GM12878 (cell line): ENCODE measurements at regions not wholly inside any gene's neighbourhood (a gene's known extent, or its start where the extent isn't known, plus 50 kb on each side); places are given as distances from the start of the nearest gene placed in this dataset.

Experiments used
- ATAC-seq: fragments of 200-7000 bp; cut with Tn5 transposase; 3 replicates; pipeline ENCODE4 v1.9.1; 2020; ENCODE audit warnings: mild to moderate bottlenecking, moderate library complexity
- BruUV-seq: library from RNA; stranded (reverse); fragments of 400-500 nt; replicated peaks from 2 replicates; lab custom pipeline; 2021; lab: Mats Ljungman, UMichigan
- CTCF ChIA-PET: fragments of 300-600 bp; sonication (Branson Sonifier 250); formaldehyde crosslinking; extraction: SDS; loops from one replicate; lab custom pipeline; 2021; ENCODE audit warnings: inconsistent platforms; lab: Yijun Ruan, JAX
- POLR2A ChIA-PET: fragments of 350-600 bp; formaldehyde crosslinking; extraction: SDS; loops from one replicate; lab custom pipeline; 2021; ENCODE audit warnings: inconsistent platforms; lab: Charles Lee
- RAD21 ChIA-PET: fragments of 300-600 bp; sonication (Branson Sonifier 250); formaldehyde crosslinking; loops from one replicate; lab custom pipeline; 2023; ENCODE audit warnings: antibody characterized with exemption; ENCODE audit not compliant: unreplicated experiment; lab: Charles Lee
- SMC1A ChIA-PET: fragments of 300-600 bp; sonication (Branson Sonifier 250); formaldehyde crosslinking; loops from one replicate; lab custom pipeline; 2023; ENCODE audit not compliant: unreplicated experiment, uncharacterized antibody; lab: Charles Lee
- DNase-seq: peaks from one replicate; pipeline ENCODE4 v3.0.0-alpha.2; 2011; ENCODE audit warnings: low read depth, low spot score
- FAIRE-seq: peaks from 3 replicates; lab custom pipeline; 2011; peaks lifted over from hg19 to GRCh38; lab: Jason Lieb, UNC
- H2AFZ ChIP-seq: 2 replicates; pipeline ENCODE4 v1.6.0; 2011; ENCODE audit warnings: low read depth, low read length, control low read depth; ENCODE audit not compliant: control insufficient read depth
- H3K27ac ChIP-seq: 2 replicates; pipeline ENCODE4 v1.5.1; 2011; ENCODE audit warnings: control low read depth; ENCODE audit not compliant: control insufficient read depth, insufficient read depth
- H3K27me3 ChIP-seq, 2 experiments: replicated peaks in 1 of 2; 2 replicates each; pipeline versions ENCODE4 v1.6.0 to v1.6.1; 2011; ENCODE audit warnings: low read length in 1 of 2; ENCODE audit not compliant: control insufficient read depth in 2 of 2, insufficient read depth in 2 of 2
- H3K36me3 ChIP-seq, 2 experiments: 2 replicates each; pipeline ENCODE4 v1.5.1; 2011; ENCODE audit warnings: low read length in 1 of 2; ENCODE audit not compliant: control insufficient read depth in 2 of 2, insufficient read depth in 2 of 2
- H3K4me1 ChIP-seq: 2 replicates; pipeline ENCODE4 v1.6.1; 2011; ENCODE audit warnings: mild to moderate bottlenecking, low read length, moderate library complexity, mixed read lengths; ENCODE audit not compliant: control insufficient read depth, insufficient read depth
- H3K4me2 ChIP-seq: 2 replicates; pipeline ENCODE4 v1.6.0; 2011; ENCODE audit warnings: control low read depth; ENCODE audit not compliant: control insufficient read depth, insufficient read depth
- H3K4me3 ChIP-seq: fragments of 200-600 bp; sonication (generic); 2 replicates; pipeline ENCODE4 v1.5.1; 2016
- H3K79me2 ChIP-seq: 2 replicates; pipeline ENCODE4 v1.6.0; 2011; ENCODE audit warnings: low read length; ENCODE audit not compliant: control insufficient read depth, insufficient read depth
- H3K9ac ChIP-seq: 2 replicates; pipeline ENCODE4 v1.8.0; 2011; ENCODE audit warnings: low read length, control low read depth, mixed read lengths; ENCODE audit not compliant: control insufficient read depth, insufficient read depth
- H3K9me3 ChIP-seq: replicated peaks from 3 replicates; pipeline ENCODE4 v1.5.1; 2011; ENCODE audit warnings: mild to moderate bottlenecking, low read length; ENCODE audit not compliant: control insufficient read depth, insufficient read depth
- H4K20me1 ChIP-seq: 2 replicates; pipeline ENCODE4 v1.6.0; 2011; ENCODE audit not compliant: control insufficient read depth, insufficient read depth
- ATF2 ChIP-seq: IDR thresholded peaks from 2 replicates; pipeline ENCODE4 v1.6.1; 2012; ENCODE audit warnings: low read length, inconsistent platforms
- CHD2 ChIP-seq: IDR thresholded peaks from 2 replicates; pipeline ENCODE4 v1.6.1; 2011; ENCODE audit warnings: low read depth, low read length, improper control_type of control experiment, borderline replicate concordance
- KLF5 ChIP-seq: fragments of 450-650 bp; IDR thresholded peaks from 2 replicates; pipeline ENCODE4 v1.6.1; 2014; ENCODE audit warnings: mild to moderate bottlenecking; ENCODE audit not compliant: partially characterized antibody
- PKNOX1 ChIP-seq: fragments of 450-650 bp; IDR thresholded peaks from 2 replicates; pipeline ENCODE4 v1.6.1; 2016; ENCODE audit warnings: mild to moderate bottlenecking
- POLR2A ChIP-seq: IDR thresholded peaks from 2 replicates; pipeline ENCODE4 v1.6.1; 2011; ENCODE audit warnings: low read depth, mild to moderate bottlenecking, low read length
- POLR2AphosphoS2 ChIP-seq: IDR thresholded peaks from 2 replicates; pipeline ENCODE4 v1.6.1; 2011; ENCODE audit warnings: low read depth, mild to moderate bottlenecking, low read length, improper control_type of control experiment, moderate library complexity
- RELA ChIP-seq: fragments of 450-650 bp; IDR thresholded peaks from 2 replicates; pipeline ENCODE4 v1.8.0; 2014; ENCODE audit warnings: borderline replicate concordance; ENCODE audit not compliant: partially characterized antibody
- SIN3A ChIP-seq: IDR thresholded peaks from 2 replicates; pipeline ENCODE4 v1.6.1; 2012; ENCODE audit warnings: low read depth, low read length, improper control_type of control experiment
- SIX5 ChIP-seq: IDR thresholded peaks from 2 replicates; pipeline ENCODE4 v1.6.1; 2011; ENCODE audit warnings: mild to moderate bottlenecking, low read depth, low read length, moderate library complexity; ENCODE audit not compliant: severe bottlenecking
- SUPT20H ChIP-seq: IDR thresholded peaks from 2 replicates; pipeline ENCODE4 v1.6.1; 2011; ENCODE audit warnings: low read depth, mild to moderate bottlenecking, low read length, moderate library complexity, borderline replicate concordance; ENCODE audit not compliant: control insufficient read depth
- YY1 ChIP-seq: IDR thresholded peaks from 2 replicates; pipeline ENCODE4 v1.6.1; 2011; ENCODE audit warnings: low read depth, mild to moderate bottlenecking, low read length
- ZNF207 ChIP-seq: fragments of 450-650 bp; IDR thresholded peaks from 2 replicates; pipeline ENCODE4 v1.6.1; 2014; ENCODE audit warnings: antibody characterized with exemption, mild to moderate bottlenecking, borderline replicate concordance
- ZNF274 ChIP-seq: IDR thresholded peaks from one replicate; pipeline ENCODE4 v1.8.0; 2011; ENCODE audit not compliant: insufficient read length, insufficient read depth
- WGBS: methylation state at CpG from one replicate; pipeline ENCODE4 v1.1.6; 2016; ENCODE audit warnings: low lambda C conversion rate; ENCODE audit not compliant: insufficient replicate concordance, insufficient coverage; ENCODE audit errors: missing lambda C conversion rate; 5-methylcytosine and 5-hydroxymethylcytosine counted together
- in situ Hi-C: fragments of 300-500 bp; cut with MboI; formaldehyde crosslinking; loops from 9 replicates; pipeline ENCODE4 v1.14.3; 2018; ENCODE audit warnings: mixed read lengths
- intact Hi-C: fragments of 100-400 bp; cut with micrococcal nuclease; formaldehyde crosslinking; loops from one replicate; pipeline ENCODE4 v1.14.2; 2022; ENCODE audit not compliant: unreplicated experiment
- TF ChIP-seq, protein P1 (sequence below): fragments of 450-650 bp; formaldehyde crosslinking; IDR thresholded peaks from 2 replicates; pipeline ENCODE4 v1.4.0; 2022; ENCODE audit warnings: mild to moderate bottlenecking, moderate library complexity

DNA sequence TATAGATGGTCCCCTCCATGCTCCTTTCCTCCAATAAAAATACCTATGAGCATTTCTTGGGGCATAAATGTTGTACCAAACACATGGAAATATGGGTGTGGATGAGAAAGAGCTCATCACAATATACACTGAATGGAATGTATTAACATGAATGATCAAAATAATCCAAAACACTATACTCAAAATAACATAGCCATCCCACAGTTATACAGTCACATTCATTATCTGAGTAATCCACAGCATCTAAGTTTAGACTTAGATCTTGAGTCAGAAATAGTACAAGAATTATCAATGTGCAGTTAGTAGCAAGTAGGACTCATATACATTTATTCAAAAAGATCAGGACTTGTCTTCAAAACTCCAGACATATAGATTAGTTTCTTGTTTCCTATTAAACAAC lies 175.2 kb upstream of the NREP start:
- RAD21 ChIA-PET = no interaction called here
- no peaks in the 10 kb centered on the region for H3K36me3 ChIP-seq
- no peak overlapping the region for H2AFZ ChIP-seq
- TF ChIP-seq KLF5 (no peak), PKNOX1 (no peak)
- TF ChIP-seq, all 136 proteins: peak for 0
- ChIA-PET SMC1A (interaction anchor here (1.2 kb wide), 1 partner anchor 9 kb away, joined by 4 read pairs; no protein-coding TSS in a partner anchor), POLR2A (no interaction called here), CTCF (no interaction called here)
- ATAC-seq (no peak), FAIRE-seq (no peak), DNase-seq (no peak)
- no peaks in the 10 kb centered on the region; the same call in 2 of the 3 replicates for H3K9me3 ChIP-seq
- H3K79me2 ChIP-seq = no peaks in the 10 kb centered on the region
- no TSS peak for BruUV-seq
- H3K9ac ChIP-seq = no peak overlapping the region
- no peaks in the 10 kb centered on the region for H3K4me1 ChIP-seq
- H3K4me3 ChIP-seq = no peak overlapping the region
- intact Hi-C loops (no loop called here), in situ Hi-C loops (no loop called here)
- H3K27me3 ChIP-seq = no peaks in the 10 kb centered on the region
- H4K20me1 ChIP-seq = no peaks in the 10 kb centered on the region
- H3K27ac ChIP-seq = no peak overlapping the region
- H3K4me2 ChIP-seq = no peak overlapping the region

GRCh38 chr5:111931655-111932054 lies 174.7 kb upstream of the NREP start:
- no peak for ATAC-seq
- Histone ChIP-seq H3K27me3 (no peaks in the 10 kb centered on the region), H3K4me1 (no peaks in the 10 kb centered on the region), H3K4me2 (no peak overlapping the region), H3K9ac (no peak overlapping the region), H3K4me3 (no peak overlapping the region)
- BruUV-seq = no TSS peak
- RAD21 ChIA-PET = no interaction called here
- WGBS = 81% methylated on average over 2 of the region's 2 CpGs
- TF ChIP-seq POLR2AphosphoS2 = no peak
- no peak for TF ChIP-seq RELA
- TF ChIP-seq CHD2 = no peak
- no peak for TF ChIP-seq ATF2
- no peak for TF ChIP-seq SIX5
- TF ChIP-seq ZNF274 = no peak
- no peak for TF ChIP-seq ZNF207
- TF ChIP-seq SUPT20H = no peak
- no peak for TF ChIP-seq POLR2A
- TF ChIP-seq YY1 = no peak
- no peak for TF ChIP-seq SIN3A
- TF ChIP-seq, protein P1, sequence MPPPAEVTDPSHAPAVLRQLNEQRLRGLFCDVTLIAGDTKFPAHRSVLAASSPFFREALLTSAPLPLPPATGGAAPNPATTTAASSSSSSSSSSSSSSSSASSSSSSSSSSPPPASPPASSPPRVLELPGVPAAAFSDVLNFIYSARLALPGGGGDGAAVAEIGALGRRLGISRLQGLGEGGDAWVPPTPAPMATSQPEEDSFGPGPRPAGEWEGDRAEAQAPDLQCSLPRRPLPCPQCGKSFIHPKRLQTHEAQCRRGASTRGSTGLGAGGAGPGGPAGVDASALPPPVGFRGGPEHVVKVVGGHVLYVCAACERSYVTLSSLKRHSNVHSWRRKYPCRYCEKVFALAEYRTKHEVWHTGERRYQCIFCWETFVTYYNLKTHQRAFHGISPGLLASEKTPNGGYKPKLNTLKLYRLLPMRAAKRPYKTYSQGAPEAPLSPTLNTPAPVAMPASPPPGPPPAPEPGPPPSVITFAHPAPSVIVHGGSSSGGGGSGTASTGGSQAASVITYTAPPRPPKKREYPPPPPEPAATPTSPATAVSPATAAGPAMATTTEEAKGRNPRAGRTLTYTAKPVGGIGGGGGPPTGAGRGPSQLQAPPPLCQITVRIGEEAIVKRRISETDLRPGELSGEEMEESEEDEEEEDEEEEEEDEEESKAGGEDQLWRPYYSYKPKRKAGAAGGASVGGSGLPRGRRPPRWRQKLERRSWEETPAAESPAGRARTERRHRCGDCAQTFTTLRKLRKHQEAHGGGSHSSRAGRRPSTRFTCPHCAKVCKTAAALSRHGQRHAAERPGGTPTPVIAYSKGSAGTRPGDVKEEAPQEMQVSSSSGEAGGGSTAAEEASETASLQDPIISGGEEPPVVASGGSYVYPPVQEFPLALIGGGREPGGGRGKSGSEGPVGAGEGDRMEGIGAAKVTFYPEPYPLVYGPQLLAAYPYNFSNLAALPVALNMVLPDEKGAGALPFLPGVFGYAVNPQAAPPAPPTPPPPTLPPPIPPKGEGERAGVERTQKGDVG (CRISPR knock-in tag) = no peak
- TF ChIP-seq, all 136 proteins: peak for 0
- Histone ChIP-seq H3K9me3 (no peaks in the 10 kb centered on the region; the same call in 2 of the 3 replicates), H3K36me3 (no peaks in the 10 kb centered on the region), H3K79me2 (no peaks in the 10 kb centered on the region), H4K20me1 (no peaks in the 10 kb centered on the region), H3K27ac (no peak overlapping the region), H2AFZ (no peak overlapping the region)
- DNase-seq (no peak), FAIRE-seq (no peak)
- ChIA-PET CTCF (interaction anchor here (1.7 kb wide), 1 partner anchor 14 kb away, joined by 5 read pairs; no protein-coding TSS in a partner anchor), POLR2A (no interaction called here), SMC1A (interaction anchor here (1.4 kb wide), 1 partner anchor 11 kb away, joined by 3 read pairs; no protein-coding TSS in a partner anchor)
- intact Hi-C loops = no loop called here
- in situ Hi-C loops = no loop called here
